Breast epithelium (tissue), 4 donors: ENCODE measurements at regions not wholly inside any gene's neighbourhood (a gene's known extent, or its start where the extent isn't known, plus 50 kb on each side); places are given as distances from the start of the nearest gene placed in this dataset.

ENCODE experiments used
- DNase-seq, 2 donors: peaks; one replicate each; pipeline ENCODE4 v3.0.0-alpha.2; 2019; ENCODE audit warnings: low spot score in 2 of 2
- H3K27ac ChIP-seq, 2 donors: fragments of 200-600 bp; sonication (generic) in 1 of 2; one replicate each; pipeline ENCODE4 v1.5.1; 2016 to 2019; ENCODE audit warnings: mild to moderate bottlenecking in 1 of 2
- H3K27me3 ChIP-seq, 2 donors: fragments of 200-600 bp; sonication (generic) in 1 of 2; one replicate each; pipeline versions ENCODE4 v1.5.1 to v1.6.0; 2017 to 2019; ENCODE audit warnings: control low read depth in 1 of 2, mild to moderate bottlenecking in 1 of 2
- H3K36me3 ChIP-seq: fragments of 200-600 bp; one replicate; pipeline ENCODE4 v1.5.1; 2019
- H3K4me1 ChIP-seq, 2 donors: fragments of 200-600 bp; sonication (generic); one replicate each; pipeline ENCODE4 v1.5.1; 2016 to 2019; ENCODE audit warnings: control low read depth in 1 of 2
- H3K4me3 ChIP-seq, 3 donors: fragments of 200-600 bp; sonication (generic); 1 replicate in 2 of 3; 2 replicates in 1 of 3; pipeline ENCODE4 v1.5.1; 2016 to 2019; ENCODE audit warnings: mild to moderate bottlenecking in 3 of 3, moderate library complexity in 2 of 3
- H3K9me3 ChIP-seq, 2 donors: fragments of 200-600 bp; sonication (generic) in 1 of 2; one replicate each; pipeline ENCODE4 v1.5.1; 2016 to 2019; ENCODE audit warnings: control low read depth in 1 of 2
- CTCF ChIP-seq, 3 donors: fragments of 450-650 bp; IDR thresholded peaks; one replicate each; pipeline ENCODE4 v1.5.1; 2016 to 2017; ENCODE audit warnings: antibody characterized with exemption in 3 of 3, mild to moderate bottlenecking in 3 of 3, moderate library complexity in 3 of 3
- POLR2A ChIP-seq: fragments of 450-650 bp; IDR thresholded peaks from one replicate; pipeline ENCODE4 v1.6.1; 2016; ENCODE audit warnings: antibody characterized with exemption, mild to moderate bottlenecking, moderate library complexity
- POLR2AphosphoS5 ChIP-seq, 3 donors: sonication (generic); formaldehyde crosslinking; IDR thresholded peaks; one replicate each; pipeline ENCODE4 v1.6.1; 2017; ENCODE audit warnings: antibody characterized with exemption in 3 of 3
- intact Hi-C: fragments of 100-400 bp; cut with DNase I; formaldehyde crosslinking; loops from one replicate; pipeline ENCODE4 v1.15.1; 2023; ENCODE audit warnings: low total_unique reads

- no peaks in the 10 kb centered on the region for H3K4me1 ChIP-seq
- no peak overlapping the region for H3K27ac ChIP-seq
- no peaks in the 10 kb centered on the region for H3K36me3 ChIP-seq
- peaks cover 0 to 20% of the 10 kb centered on the region in 2 donors for H3K27me3 ChIP-seq
- H3K4me3 ChIP-seq: no peak overlapping the region
- DNase-seq: no peak
- intact Hi-C loops: no loop called here
- no peak for TF ChIP-seq POLR2AphosphoS5 (IDR thresholded peaks at IDR 0.05)
- no peak for TF ChIP-seq CTCF (IDR thresholded peaks at IDR 0.05)
- no peak for TF ChIP-seq POLR2A
- peaks cover 0 to 12% of the 10 kb centered on the region in 2 donors for H3K9me3 ChIP-seq
These were observed 314.9 kb downstream of the TMEM121 start for GRCh38 chr14:105841022-105842009.

- TF ChIP-seq CTCF (IDR thresholded peaks at IDR 0.05): no peak
- no peak for TF ChIP-seq POLR2AphosphoS5 (IDR thresholded peaks at IDR 0.05)
- no peak for TF ChIP-seq POLR2A
- Histone ChIP-seq H3K36me3 (no peaks in the 10 kb centered on the region), H3K27ac (no peak overlapping the region), H3K4me1 (no peaks in the 10 kb centered on the region), H3K4me3 (no peak overlapping the region), H3K27me3 (peaks cover 0 to 18% of the 10 kb centered on the region in 2 donors), H3K9me3 (peaks cover under 1 to 12% of the 10 kb centered on the region in 2 donors)
- intact Hi-C loops: no loop called here
- no peak for DNase-seq
These were observed 315.7 kb downstream of the TMEM121 start for GRCh38 chr14:105842105-105842504.

- intact Hi-C loops: no loop called here
These were observed 317.2 kb downstream of the TMEM121 start for GRCh38 chr14:105843444-105844046.

DNA sequence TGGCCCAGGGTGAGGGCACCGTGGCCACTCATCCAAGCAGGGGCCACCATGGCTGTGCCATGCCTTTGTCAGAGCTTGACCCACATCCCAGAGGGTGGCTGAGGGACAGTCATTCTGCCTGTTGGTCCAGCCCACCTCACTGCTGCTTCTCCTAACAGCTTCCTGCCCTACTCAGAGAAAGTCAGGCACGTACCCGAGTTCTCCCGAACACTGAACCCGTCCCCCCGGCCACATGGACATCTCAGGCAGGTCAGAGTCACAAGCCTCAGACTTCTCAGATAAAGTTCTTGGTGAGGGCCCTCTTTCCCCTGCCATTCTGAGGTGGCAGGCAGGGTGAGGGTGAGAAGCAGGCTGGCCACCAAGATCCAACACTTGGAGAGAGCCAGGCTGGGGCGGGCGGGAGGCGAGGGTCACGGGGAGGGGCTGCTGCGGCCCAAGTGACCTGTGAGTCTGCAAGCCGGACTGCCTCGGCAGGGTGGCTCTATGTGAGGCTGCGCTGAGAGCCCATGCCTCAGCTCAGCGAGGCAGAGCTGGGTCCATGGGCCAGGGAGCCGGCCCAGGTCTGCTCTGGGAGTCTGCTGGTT lies 317.8 kb downstream of the TMEM121 start:
- TF ChIP-seq POLR2AphosphoS5 (IDR thresholded peaks at IDR 0.05) (no peak), CTCF (IDR thresholded peaks at IDR 0.05) (no peak), POLR2A (no peak)
- intact Hi-C loops: no loop called here
- DNase-seq: peak in 1 of 2 donors; percentile 45

More at GRCh38 chr14:105843444-105844046, 317.2 kb downstream of the TMEM121 start:
- H3K27me3 ChIP-seq: peaks cover 0 to 18% of the 10 kb centered on the region in 2 donors
- no peak overlapping the region for H3K27ac ChIP-seq
- H3K36me3 ChIP-seq: no peaks in the 10 kb centered on the region
- H3K4me3 ChIP-seq: no peak overlapping the region
- H3K9me3 ChIP-seq: peaks cover 11 to 12% of the 10 kb centered on the region in 2 donors
- DNase-seq: peak in 1 of 2 donors; percentile 34
- TF ChIP-seq POLR2A: no peak
- TF ChIP-seq POLR2AphosphoS5 (IDR thresholded peaks at IDR 0.05): no peak
- no peaks in the 10 kb centered on the region for H3K4me1 ChIP-seq

DNA sequence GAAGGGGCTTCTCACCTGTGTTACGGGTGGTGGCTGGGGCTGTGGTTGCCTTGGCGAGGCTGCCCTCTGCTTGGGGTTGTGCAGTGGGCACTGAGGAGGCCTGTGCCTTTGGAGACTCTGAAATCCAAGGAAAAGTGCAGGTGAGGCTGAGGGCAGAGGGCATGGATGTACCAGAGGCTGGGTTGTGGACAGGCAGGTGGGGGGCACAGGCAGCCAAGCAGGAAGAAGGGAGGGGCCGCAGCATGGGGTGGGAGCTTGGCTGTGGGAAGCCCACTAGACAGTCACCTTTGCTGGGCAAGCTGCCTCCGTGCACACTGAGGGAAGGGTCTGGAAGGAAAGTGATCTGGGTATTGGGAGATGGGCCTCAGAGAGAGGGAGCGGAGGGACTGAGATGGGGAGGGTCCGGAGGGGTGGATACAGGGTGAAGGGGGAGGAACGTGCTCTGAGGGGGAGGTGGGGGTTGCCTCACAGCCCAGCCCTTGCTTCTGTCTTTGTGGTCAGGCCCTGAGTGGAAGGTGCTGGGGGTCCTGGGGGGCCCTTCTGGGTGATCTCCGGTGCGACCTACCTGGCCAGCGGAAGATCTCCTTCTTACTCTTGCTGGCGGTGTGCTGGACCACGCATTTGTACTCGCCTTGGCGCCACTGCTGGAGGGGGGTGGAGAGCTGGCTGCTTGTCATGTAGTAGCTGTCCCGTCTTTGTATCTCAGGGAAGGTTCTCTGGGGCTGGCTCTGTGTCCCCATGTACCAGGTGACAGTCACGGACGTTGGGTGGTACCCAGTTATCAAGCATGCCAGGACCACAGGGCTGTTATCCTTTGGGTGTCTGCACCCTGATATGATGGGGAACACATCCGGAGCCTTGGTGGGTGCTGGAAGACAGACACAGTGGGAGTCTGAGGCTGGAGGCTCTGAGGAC lies 318.7 kb downstream of the TMEM121 start:
- Histone ChIP-seq H3K27ac (no peak overlapping the region), H3K9me3 (peaks cover 11 to 12% of the 10 kb centered on the region in 2 donors), H3K4me1 (no peaks in the 10 kb centered on the region), H3K4me3 (no peak overlapping the region), H3K27me3 (peaks cover 0 to 9% of the 10 kb centered on the region in 2 donors), H3K36me3 (no peaks in the 10 kb centered on the region)
- peak; percentile 7 to 46 for DNase-seq
- TF ChIP-seq POLR2A (no peak), POLR2AphosphoS5 (IDR thresholded peaks at IDR 0.05) (no peak), CTCF (IDR thresholded peaks at IDR 0.05) (no peak)
- intact Hi-C loops: loop anchor here (5.0 kb wide), 1 partner anchor 1303 kb away; no protein-coding TSS in a partner anchor

More for the DNA sequence above, 317.8 kb downstream of the TMEM121 start:
- Histone ChIP-seq H3K36me3 (no peaks in the 10 kb centered on the region), H3K4me1 (no peaks in the 10 kb centered on the region), H3K9me3 (peaks cover 11 to 12% of the 10 kb centered on the region in 2 donors), H3K27me3 (peaks cover 0 to 16% of the 10 kb centered on the region in 2 donors), H3K27ac (no peak overlapping the region), H3K4me3 (no peak overlapping the region)
